Progenitor cell of endocrine pancreas (in vitro differentiated cells): ENCODE measurements at regions not wholly inside any gene's neighbourhood (a gene's known extent, or its start where the extent isn't known, plus 50 kb on each side); places are given as distances from the start of the nearest gene placed in this dataset.

ENCODE experiments used
- DNase-seq: peaks from one replicate; pipeline ENCODE4 v3.0.0; 2021; ENCODE audit warnings: low spot score; ENCODE audit not compliant: unreplicated experiment
- H3K27ac Mint-ChIP-seq: 2 replicates; pipeline ENCODE4 v1.8.0; 2021; ENCODE audit warnings: mild to moderate bottlenecking, moderate library complexity, mixed read lengths
- H3K27me3 Mint-ChIP-seq: 2 replicates; pipeline ENCODE4 v1.8.0; 2021; ENCODE audit warnings: mixed read lengths
- H3K36me3 Mint-ChIP-seq: 2 replicates; pipeline ENCODE4 v1.8.0; 2022; ENCODE audit warnings: mixed read lengths; ENCODE audit not compliant: insufficient read depth
- H3K4me1 Mint-ChIP-seq: 2 replicates; pipeline ENCODE4 v1.8.0; 2021; ENCODE audit warnings: low read depth, mixed read lengths
- H3K4me3 Mint-ChIP-seq: 2 replicates; pipeline ENCODE4 v1.8.0; 2021; ENCODE audit warnings: low read depth, mild to moderate bottlenecking, moderate library complexity, mixed read lengths
- H3K9me3 Mint-ChIP-seq: 2 replicates; pipeline ENCODE4 v1.8.0; 2021; ENCODE audit warnings: low read depth, mixed read lengths
- CTCF ChIP-seq: fragments of 200-600 bp; sonication (generic); IDR thresholded peaks from one replicate; pipeline ENCODE4 v1.5.0; 2021; ENCODE audit warnings: antibody characterized with exemption, mild to moderate bottlenecking; ENCODE audit not compliant: unreplicated experiment

GRCh38 chr9:120212153-120212852 lies 367.7 kb downstream of the CDK5RAP2 start:
- H3K9me3 Mint-ChIP-seq = no peaks in the 10 kb centered on the region
- no peaks in the 10 kb centered on the region for H3K36me3 Mint-ChIP-seq
- no peak for TF ChIP-seq CTCF
- no peak overlapping the region for H3K4me3 Mint-ChIP-seq
- no peaks in the 10 kb centered on the region for H3K4me1 Mint-ChIP-seq
- H3K27me3 Mint-ChIP-seq = peaks cover 10% of the 10 kb centered on the region
- no peak for DNase-seq
- H3K27ac Mint-ChIP-seq = no peak overlapping the region

- H3K27ac Mint-ChIP-seq = no peak overlapping the region
- no peak overlapping the region for H3K4me3 Mint-ChIP-seq
- no peaks in the 10 kb centered on the region for H3K4me1 Mint-ChIP-seq
- TF ChIP-seq CTCF = no peak
- H3K27me3 Mint-ChIP-seq = peaks cover 10% of the 10 kb centered on the region
- no peak for DNase-seq
- H3K9me3 Mint-ChIP-seq = no peaks in the 10 kb centered on the region
- H3K36me3 Mint-ChIP-seq = no peaks in the 10 kb centered on the region
Measured at GRCh38 chr9:120210274-120210673, 369.7 kb downstream of the CDK5RAP2 start.

- no peak for DNase-seq
- H3K9me3 Mint-ChIP-seq = no peaks in the 10 kb centered on the region
- H3K4me1 Mint-ChIP-seq = no peaks in the 10 kb centered on the region
- no peak overlapping the region for H3K4me3 Mint-ChIP-seq
- TF ChIP-seq CTCF = no peak
- no peaks in the 10 kb centered on the region for H3K36me3 Mint-ChIP-seq
- H3K27me3 Mint-ChIP-seq = no peaks in the 10 kb centered on the region
- H3K27ac Mint-ChIP-seq = no peak overlapping the region
Measured at GRCh38 chr9:120202856-120203654, 376.9 kb downstream of the CDK5RAP2 start.

GRCh38 chr9:120198027-120198426 lies 381.9 kb downstream of the CDK5RAP2 start:
- no peak for DNase-seq
- no peaks in the 10 kb centered on the region for H3K27me3 Mint-ChIP-seq
- H3K36me3 Mint-ChIP-seq = no peaks in the 10 kb centered on the region
- no peaks in the 10 kb centered on the region for H3K9me3 Mint-ChIP-seq
- peaks cover 1% of the 10 kb centered on the region for H3K4me1 Mint-ChIP-seq
- no peak overlapping the region for H3K4me3 Mint-ChIP-seq
- no peak for TF ChIP-seq CTCF
- H3K27ac Mint-ChIP-seq = no peak overlapping the region

GRCh38 chr9:120197605-120198004 lies 382.4 kb downstream of the CDK5RAP2 start:
- H3K4me1 Mint-ChIP-seq = peaks cover 1% of the 10 kb centered on the region
- no peak overlapping the region for H3K27ac Mint-ChIP-seq
- no peaks in the 10 kb centered on the region for H3K27me3 Mint-ChIP-seq
- no peaks in the 10 kb centered on the region for H3K36me3 Mint-ChIP-seq
- H3K9me3 Mint-ChIP-seq = no peaks in the 10 kb centered on the region
- H3K4me3 Mint-ChIP-seq = no peak overlapping the region
- TF ChIP-seq CTCF = no peak
- DNase-seq = no peak
